MM.1S (cell line): ENCODE measurements at regions not wholly inside any gene's neighbourhood (a gene's known extent, or its start where the extent isn't known, plus 50 kb on each side); places are given as distances from the start of the nearest gene placed in this dataset.

Experiments used
- DNase-seq: peaks from one replicate; pipeline ENCODE4 v3.0.0-alpha.2; 2015
- H2AFZ ChIP-seq: fragments of 300-600 bp; sonication (generic); 2 replicates; pipeline ENCODE4 v1.6.0; 2016; ENCODE audit warnings: antibody characterized with exemption, low read length
- H3F3A ChIP-seq: fragments of 300-600 bp; sonication (generic); 2 replicates; pipeline ENCODE4 v1.6.1; 2016; ENCODE audit warnings: mild to moderate bottlenecking, antibody characterized with exemption, low read length, moderate library complexity, mixed read lengths; ENCODE audit not compliant: insufficient read depth
- H3K27ac ChIP-seq: fragments of 300-600 bp; sonication (generic); 2 replicates; pipeline ENCODE4 v1.5.1; 2016; ENCODE audit warnings: mild to moderate bottlenecking, low read length
- H3K27me3 ChIP-seq: fragments of 300-600 bp; sonication (generic); replicated peaks from 2 replicates; pipeline ENCODE4 v1.6.0; 2016; ENCODE audit warnings: low read length; ENCODE audit not compliant: insufficient read depth
- H3K36me3 ChIP-seq: fragments of 300-600 bp; sonication (generic); replicated peaks from 2 replicates; pipeline ENCODE4 v1.6.1; 2016; ENCODE audit warnings: mild to moderate bottlenecking, low read length, mixed read lengths; ENCODE audit not compliant: insufficient read depth
- H3K4me1 ChIP-seq: fragments of 300-600 bp; sonication (generic); 2 replicates; pipeline ENCODE4 v1.6.1; 2016; ENCODE audit warnings: low read length, mixed read lengths
- H3K4me2 ChIP-seq: fragments of 300-600 bp; sonication (generic); 2 replicates; pipeline ENCODE4 v1.6.0; 2016; ENCODE audit warnings: low read depth, low read length
- H3K4me3 ChIP-seq: fragments of 300-600 bp; sonication (generic); 2 replicates; pipeline ENCODE4 v1.5.1; 2016; ENCODE audit warnings: low read length, mixed read lengths
- H3K79me2 ChIP-seq: fragments of 300-600 bp; sonication (generic); 2 replicates; pipeline ENCODE4 v1.6.1; 2016; ENCODE audit warnings: mixed run types, low read length, mixed read lengths
- H3K9ac ChIP-seq: fragments of 300-600 bp; sonication (generic); 2 replicates; pipeline ENCODE4 v1.6.1; 2016; ENCODE audit warnings: low read length, mixed read lengths
- H3K9me2 ChIP-seq: fragments of 300-600 bp; sonication (generic); replicated peaks from 2 replicates; pipeline ENCODE4 v1.6.1; 2016; ENCODE audit warnings: mild to moderate bottlenecking, low read length, mixed read lengths; ENCODE audit not compliant: insufficient read depth
- H3K9me3 ChIP-seq: fragments of 300-600 bp; sonication (generic); replicated peaks from 2 replicates; pipeline ENCODE4 v1.6.1; 2016; ENCODE audit warnings: mild to moderate bottlenecking, low read length, mixed read lengths; ENCODE audit not compliant: insufficient read depth
- H4K20me1 ChIP-seq: fragments of 300-600 bp; sonication (generic); 2 replicates; pipeline ENCODE4 v1.6.1; 2016; ENCODE audit warnings: mild to moderate bottlenecking, low read length, moderate library complexity, mixed read lengths; ENCODE audit not compliant: insufficient read depth
- EZH2 ChIP-seq: fragments of 300-600 bp; sonication (generic); optimal IDR thresholded peaks from 2 replicates; pipeline ENCODE3; 2017; ENCODE audit warnings: low read depth, mild to moderate bottlenecking, antibody characterized with exemption, low read length, mixed read lengths
- EZH2phosphoT487 ChIP-seq: fragments of 300-600 bp; sonication (generic); IDR thresholded peaks from 2 replicates; pipeline ENCODE4 v1.6.1; 2018; ENCODE audit warnings: antibody characterized with exemption, low read length
- TF ChIP-seq, protein P1 (sequence below): fragments of 300-600 bp; sonication (generic); IDR thresholded peaks from 2 replicates; pipeline ENCODE4 v1.5.1; 2016; ENCODE audit warnings: antibody characterized with exemption, low read length, mixed read lengths

DNA sequence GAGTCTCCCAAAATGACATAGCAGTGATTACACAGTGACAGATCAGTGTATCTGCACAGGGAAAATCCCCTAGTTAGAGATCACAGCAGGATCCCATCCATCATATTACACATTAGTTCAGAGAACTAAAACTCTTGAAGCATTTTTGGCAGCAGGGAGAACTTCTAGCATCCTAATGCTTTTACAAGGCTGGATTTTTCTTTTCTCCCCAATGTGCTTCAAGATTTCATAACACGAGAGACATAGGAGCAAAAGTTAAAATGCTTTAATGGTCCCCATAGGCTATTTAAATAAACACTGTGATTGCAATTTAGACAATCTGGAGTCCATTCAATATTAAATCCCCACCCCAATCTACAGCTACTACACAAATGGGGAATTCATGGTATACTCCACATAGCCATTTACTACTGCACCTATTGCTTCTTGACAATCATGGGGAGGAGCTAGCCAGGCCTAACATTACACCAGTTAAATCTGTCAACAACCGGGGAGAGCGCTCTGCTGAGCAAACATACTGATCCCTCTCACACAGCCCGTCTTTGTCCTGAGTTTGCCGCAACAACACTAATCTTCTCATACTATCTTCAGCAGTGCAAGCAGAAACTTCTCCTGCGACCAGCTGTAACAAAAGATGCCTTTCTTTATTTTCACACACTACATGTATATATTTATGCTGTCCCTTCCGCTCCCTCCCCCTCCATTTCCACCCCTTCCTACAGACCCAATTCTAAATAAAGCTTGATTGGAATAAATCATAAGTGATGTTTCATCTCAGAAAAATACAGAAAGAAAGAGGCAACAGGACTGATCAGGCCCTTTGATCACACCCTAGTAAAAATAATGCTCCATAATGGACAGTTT, 120.3 kb upstream of the SOX5 start:
- no peaks in the 10 kb centered on the region for H3K36me3 ChIP-seq
- no peaks in the 10 kb centered on the region for H4K20me1 ChIP-seq
- no peaks in the 10 kb centered on the region for H3F3A ChIP-seq
- TF ChIP-seq, protein P1, sequence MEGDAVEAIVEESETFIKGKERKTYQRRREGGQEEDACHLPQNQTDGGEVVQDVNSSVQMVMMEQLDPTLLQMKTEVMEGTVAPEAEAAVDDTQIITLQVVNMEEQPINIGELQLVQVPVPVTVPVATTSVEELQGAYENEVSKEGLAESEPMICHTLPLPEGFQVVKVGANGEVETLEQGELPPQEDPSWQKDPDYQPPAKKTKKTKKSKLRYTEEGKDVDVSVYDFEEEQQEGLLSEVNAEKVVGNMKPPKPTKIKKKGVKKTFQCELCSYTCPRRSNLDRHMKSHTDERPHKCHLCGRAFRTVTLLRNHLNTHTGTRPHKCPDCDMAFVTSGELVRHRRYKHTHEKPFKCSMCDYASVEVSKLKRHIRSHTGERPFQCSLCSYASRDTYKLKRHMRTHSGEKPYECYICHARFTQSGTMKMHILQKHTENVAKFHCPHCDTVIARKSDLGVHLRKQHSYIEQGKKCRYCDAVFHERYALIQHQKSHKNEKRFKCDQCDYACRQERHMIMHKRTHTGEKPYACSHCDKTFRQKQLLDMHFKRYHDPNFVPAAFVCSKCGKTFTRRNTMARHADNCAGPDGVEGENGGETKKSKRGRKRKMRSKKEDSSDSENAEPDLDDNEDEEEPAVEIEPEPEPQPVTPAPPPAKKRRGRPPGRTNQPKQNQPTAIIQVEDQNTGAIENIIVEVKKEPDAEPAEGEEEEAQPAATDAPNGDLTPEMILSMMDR = no peak
- TF ChIP-seq EZH2 (no peak), EZH2phosphoT487 (no peak)
- no peak overlapping the region for H3K27ac ChIP-seq
- H3K9me3 ChIP-seq = no peaks in the 10 kb centered on the region
- H3K4me1 ChIP-seq = no peaks in the 10 kb centered on the region
- H3K27me3 ChIP-seq = no peaks in the 10 kb centered on the region
- DNase-seq = no peak
- no peak overlapping the region for H3K4me2 ChIP-seq
- no peak overlapping the region for H2AFZ ChIP-seq
- H3K9me2 ChIP-seq = no peaks in the 10 kb centered on the region
- H3K9ac ChIP-seq = no peak overlapping the region
- H3K4me3 ChIP-seq = no peak overlapping the region
- no peaks in the 10 kb centered on the region for H3K79me2 ChIP-seq

DNA sequence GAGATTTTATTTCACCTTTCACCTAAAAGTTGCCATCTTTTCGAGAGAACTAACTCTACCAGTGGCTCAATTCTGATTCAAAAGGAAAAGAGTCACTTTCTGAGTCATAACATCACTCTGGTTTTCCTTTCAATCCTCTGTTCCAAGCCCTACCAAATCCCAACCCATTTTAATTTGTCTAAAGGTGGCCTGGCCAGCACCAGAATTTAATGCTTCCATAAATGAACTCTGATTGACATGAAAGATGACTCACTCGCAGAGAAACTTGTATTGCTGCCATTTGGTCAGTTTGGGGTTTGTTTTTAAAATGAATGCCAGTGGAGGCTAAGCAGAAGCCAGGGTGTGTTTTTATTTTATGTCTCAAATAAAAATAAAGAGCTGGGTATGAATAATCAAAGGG, 117.4 kb upstream of the SOX5 start:
- no peak overlapping the region for H2AFZ ChIP-seq
- no peak for TF ChIP-seq EZH2phosphoT487
- TF ChIP-seq, protein P1 = no peak
- no peak for TF ChIP-seq EZH2

DNA sequence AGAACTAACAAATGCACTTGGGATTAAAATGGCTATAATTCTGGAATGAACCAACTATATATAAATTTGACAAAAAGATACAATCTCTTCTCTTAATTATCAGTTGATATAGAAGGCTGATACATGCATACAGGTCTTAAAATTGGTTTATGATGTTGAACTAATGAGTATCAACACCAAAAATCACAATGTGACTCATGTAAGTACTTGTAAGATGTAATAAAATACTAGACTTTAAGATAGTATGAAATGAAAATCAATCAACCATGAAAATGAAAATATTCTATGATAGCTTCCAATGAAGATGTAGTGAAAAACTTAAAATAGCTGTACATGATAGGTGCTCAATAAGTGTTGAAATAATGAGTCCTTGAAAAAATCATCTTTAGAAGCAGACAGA, 116.6 kb upstream of the SOX5 start:
- Histone ChIP-seq H3F3A (no peaks in the 10 kb centered on the region), H3K9ac (no peak overlapping the region), H2AFZ (no peak overlapping the region), H3K36me3 (no peaks in the 10 kb centered on the region), H3K4me1 (no peaks in the 10 kb centered on the region), H3K9me3 (no peaks in the 10 kb centered on the region), H3K27me3 (no peaks in the 10 kb centered on the region), H3K27ac (no peak overlapping the region), H3K4me3 (no peak overlapping the region), H3K9me2 (no peaks in the 10 kb centered on the region), H4K20me1 (no peaks in the 10 kb centered on the region), H3K79me2 (no peaks in the 10 kb centered on the region), H3K4me2 (no peak overlapping the region)
- no peak for DNase-seq
- TF ChIP-seq EZH2 = no peak
- TF ChIP-seq, protein P1 = no peak

More for the DNA sequence above, 117.4 kb upstream of the SOX5 start:
- Histone ChIP-seq H3K27me3 (no peaks in the 10 kb centered on the region), H3K4me2 (no peak overlapping the region), H3K9me3 (no peaks in the 10 kb centered on the region), H3K27ac (no peak overlapping the region), H3K79me2 (no peaks in the 10 kb centered on the region), H3K4me3 (no peak overlapping the region), H3K9me2 (no peaks in the 10 kb centered on the region), H3K4me1 (no peaks in the 10 kb centered on the region), H4K20me1 (no peaks in the 10 kb centered on the region), H3K36me3 (no peaks in the 10 kb centered on the region), H3K9ac (no peak overlapping the region), H3F3A (no peaks in the 10 kb centered on the region)
- DNase-seq = no peak
